Endothelial cell of umbilical vein (primary cell): ENCODE measurements at regions not wholly inside any gene's neighbourhood (a gene's known extent, or its start where the extent isn't known, plus 50 kb on each side); places are given as distances from the start of the nearest gene placed in this dataset.

Experiments
- EZH2 ChIP-seq: IDR thresholded peaks from 2 replicates; pipeline ENCODE4 v1.6.1; 2012; ENCODE audit warnings: borderline replicate concordance, low read depth, mild to moderate bottlenecking, moderate library complexity, low read length, inconsistent platforms; ENCODE audit not compliant: severe bottlenecking
- JUN ChIP-seq: IDR thresholded peaks from 2 replicates; pipeline ENCODE4 v1.6.1; 2011; ENCODE audit warnings: borderline replicate concordance, low read depth; ENCODE audit not compliant: insufficient read length, insufficient read depth
- MYC ChIP-seq: IDR thresholded peaks from one replicate; pipeline ENCODE4 v1.6.1; 2011; ENCODE audit warnings: mild to moderate bottlenecking, low read depth, low read length
- POLR2A ChIP-seq: IDR thresholded peaks from 2 replicates; pipeline ENCODE4 v1.6.1; 2012; ENCODE audit warnings: low read depth, mild to moderate bottlenecking, control low read depth, low read length
- POLR2AphosphoS5 ChIP-seq: IDR thresholded peaks from 2 replicates; pipeline ENCODE4 v1.6.1; 2012; ENCODE audit warnings: low read depth, mild to moderate bottlenecking, control low read depth, low read length, moderate library complexity; ENCODE audit not compliant: insufficient read depth
- TF ChIP-seq, protein P1 (sequence below), 2 donors: IDR thresholded peaks; 1 replicate in 1 of 2; 2 replicates in 1 of 2; pipeline ENCODE4 v1.5.1; 2011; ENCODE audit warnings: low read length in 2 of 2, mild to moderate bottlenecking in 2 of 2, moderate library complexity in 2 of 2, control low read depth in 1 of 2, inconsistent platforms in 1 of 2, low read depth in 1 of 2; ENCODE audit not compliant: insufficient read depth in 1 of 2; ENCODE audit errors: extremely low read depth in 1 of 2

DNA sequence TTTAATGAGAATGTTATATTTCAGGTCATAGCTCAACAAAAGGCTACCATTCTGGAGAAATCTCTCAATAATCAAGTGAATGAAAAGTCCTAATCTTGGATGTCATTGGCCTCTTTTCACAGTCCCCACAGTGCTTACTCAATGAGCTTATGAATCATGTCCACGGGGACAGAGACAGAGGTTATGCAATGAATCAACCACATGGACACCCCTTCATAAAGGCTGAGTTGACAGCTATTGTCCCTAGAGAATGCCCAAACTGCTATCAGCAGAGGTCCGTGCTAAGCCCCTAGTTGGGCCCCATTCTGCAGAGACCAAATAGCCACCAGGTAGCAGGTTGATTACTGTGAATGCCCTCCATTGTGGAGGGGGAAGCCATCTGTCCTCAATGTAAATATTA is 158.1 kb downstream of the LHFPL1 start:
- TF ChIP-seq, protein P1, sequence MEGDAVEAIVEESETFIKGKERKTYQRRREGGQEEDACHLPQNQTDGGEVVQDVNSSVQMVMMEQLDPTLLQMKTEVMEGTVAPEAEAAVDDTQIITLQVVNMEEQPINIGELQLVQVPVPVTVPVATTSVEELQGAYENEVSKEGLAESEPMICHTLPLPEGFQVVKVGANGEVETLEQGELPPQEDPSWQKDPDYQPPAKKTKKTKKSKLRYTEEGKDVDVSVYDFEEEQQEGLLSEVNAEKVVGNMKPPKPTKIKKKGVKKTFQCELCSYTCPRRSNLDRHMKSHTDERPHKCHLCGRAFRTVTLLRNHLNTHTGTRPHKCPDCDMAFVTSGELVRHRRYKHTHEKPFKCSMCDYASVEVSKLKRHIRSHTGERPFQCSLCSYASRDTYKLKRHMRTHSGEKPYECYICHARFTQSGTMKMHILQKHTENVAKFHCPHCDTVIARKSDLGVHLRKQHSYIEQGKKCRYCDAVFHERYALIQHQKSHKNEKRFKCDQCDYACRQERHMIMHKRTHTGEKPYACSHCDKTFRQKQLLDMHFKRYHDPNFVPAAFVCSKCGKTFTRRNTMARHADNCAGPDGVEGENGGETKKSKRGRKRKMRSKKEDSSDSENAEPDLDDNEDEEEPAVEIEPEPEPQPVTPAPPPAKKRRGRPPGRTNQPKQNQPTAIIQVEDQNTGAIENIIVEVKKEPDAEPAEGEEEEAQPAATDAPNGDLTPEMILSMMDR (IDR thresholded peaks at IDR 0.05; ENCODE audit: extremely low read depth in 1 of 2, insufficient read depth in 1 of 2, low read depth in 1 of 2, low read length in 2 of 2): no peak
- no peak for TF ChIP-seq JUN
- TF ChIP-seq POLR2AphosphoS5: no peak
- no peak for TF ChIP-seq EZH2
- TF ChIP-seq POLR2A: no peak
- TF ChIP-seq MYC: no peak
